ENCODE measurements at regions not wholly inside any gene's neighbourhood (a gene's known extent, or its start where the extent isn't known, plus 50 kb on each side); places are given as distances from the start of the nearest gene placed in this dataset.

- TF ChIP-seq CTCF (IDR thresholded peaks at IDR 0.05) (no peak), POLR2A (IDR thresholded peaks at IDR 0.05) (no peak)
Observed at GRCh38 chr3:110506890-110507289, 564.7 kb upstream of the NECTIN3 start.

Measured in Peyer's patch (tissue), 4 donors.